SK-N-SH treated with all-trans-retinoic acid at 6 μM for 48 hours (cell line): ENCODE measurements at regions not wholly inside any gene's neighbourhood (a gene's known extent, or its start where the extent isn't known, plus 50 kb on each side); places are given as distances from the start of the nearest gene placed in this dataset.

Experiments
- ATAC-seq: fragments of 200-7000 bp; cut with Tn5 transposase; 3 replicates; pipeline ENCODE4 v1.9.1; 2020; ENCODE audit warnings: mild to moderate bottlenecking, moderate library complexity
- ARNTL ChIP-seq: fragments of 450-650 bp; formaldehyde crosslinking; IDR thresholded peaks from 2 replicates; pipeline ENCODE4 v1.5.0; 2020; ENCODE audit warnings: low read depth, mild to moderate bottlenecking, moderate library complexity, borderline replicate concordance
- BACH2 ChIP-seq: fragments of 250-450 bp; sonication (Bioruptor Pico); IDR thresholded peaks from 2 replicates; pipeline ENCODE4 v1.9.0; 2021; ENCODE audit warnings: mild to moderate bottlenecking, borderline replicate concordance
- CSDC2 ChIP-seq: fragments of 250-450 bp; sonication (Bioruptor Pico); IDR thresholded peaks from 2 replicates; pipeline ENCODE4 v1.5.0; 2020; ENCODE audit warnings: mild to moderate bottlenecking, moderate library complexity
- CSRNP3 ChIP-seq: fragments of 250-450 bp; sonication (Bioruptor Pico); IDR thresholded peaks from 2 replicates; pipeline ENCODE4 v1.5.1; 2021; ENCODE audit warnings: mild to moderate bottlenecking, moderate library complexity
- ESRRG ChIP-seq: fragments of 250-450 bp; sonication (Bioruptor Pico); IDR thresholded peaks from 2 replicates; pipeline ENCODE4 v1.6.1; 2021; ENCODE audit warnings: mild to moderate bottlenecking
- GLIS3 ChIP-seq: fragments of 250-450 bp; sonication (Bioruptor Pico); IDR thresholded peaks from 2 replicates; pipeline ENCODE4 v1.5.0; 2020; ENCODE audit warnings: mild to moderate bottlenecking, moderate library complexity
- ISL1 ChIP-seq: fragments of 250-450 bp; sonication (Bioruptor Pico); IDR thresholded peaks from 2 replicates; pipeline ENCODE4 v2.1.2; 2022; ENCODE audit warnings: mild to moderate bottlenecking, moderate library complexity
- OSR1 ChIP-seq: fragments of 250-450 bp; sonication (Bioruptor Pico); IDR thresholded peaks from 2 replicates; pipeline ENCODE4 v1.8.0; 2022; ENCODE audit warnings: moderate library complexity, mild to moderate bottlenecking, inconsistent platforms
- PATZ1 ChIP-seq: fragments of 250-450 bp; sonication (Bioruptor Pico); IDR thresholded peaks from 2 replicates; pipeline ENCODE4 v1.8.0; 2020; ENCODE audit warnings: mild to moderate bottlenecking, moderate library complexity, borderline replicate concordance
- POU6F1 ChIP-seq: fragments of 250-450 bp; sonication (Bioruptor Pico); IDR thresholded peaks from 2 replicates; pipeline ENCODE4 v1.8.0; 2021; ENCODE audit warnings: low read depth, mild to moderate bottlenecking, moderate library complexity, borderline replicate concordance
- PPARA ChIP-seq: fragments of 250-450 bp; sonication (Bioruptor Pico); IDR thresholded peaks from 2 replicates; pipeline ENCODE4 v1.5.0; 2020; ENCODE audit warnings: mild to moderate bottlenecking, borderline replicate concordance
- RARB ChIP-seq: fragments of 250-450 bp; sonication (Bioruptor Pico); IDR thresholded peaks from 2 replicates; pipeline ENCODE4 v1.8.0; 2021; ENCODE audit warnings: mild to moderate bottlenecking, moderate library complexity
- SNAI2 ChIP-seq: fragments of 250-450 bp; sonication (Bioruptor Pico); IDR thresholded peaks from 2 replicates; pipeline ENCODE4 v1.5.0; 2020; ENCODE audit warnings: mild to moderate bottlenecking, moderate library complexity
- TCF4 ChIP-seq: fragments of 250-450 bp; sonication (Bioruptor Pico); IDR thresholded peaks from 2 replicates; pipeline ENCODE4 v1.8.0; 2021; ENCODE audit warnings: mild to moderate bottlenecking, moderate library complexity, borderline replicate concordance
- ZC3H10 ChIP-seq: fragments of 250-450 bp; sonication (Bioruptor Pico); IDR thresholded peaks from 2 replicates; pipeline ENCODE4 v1.5.1; 2021; ENCODE audit warnings: mild to moderate bottlenecking, moderate library complexity
- ZFP3 ChIP-seq: fragments of 250-450 bp; sonication (Bioruptor Pico); IDR thresholded peaks from 2 replicates; pipeline ENCODE4 v1.5.0; 2020; ENCODE audit warnings: mild to moderate bottlenecking, moderate library complexity
- ZFP30 ChIP-seq: fragments of 450-650 bp; formaldehyde crosslinking; IDR thresholded peaks from 2 replicates; pipeline ENCODE4 v1.5.0; 2022; ENCODE audit warnings: mild to moderate bottlenecking, moderate library complexity
- ZNF565 ChIP-seq: fragments of 450-650 bp; formaldehyde crosslinking; conservative IDR thresholded peaks from 2 replicates; pipeline ENCODE4 v1.5.0; 2020; ENCODE audit warnings: low read depth, mild to moderate bottlenecking, moderate library complexity
- ZNF70 ChIP-seq: fragments of 450-650 bp; formaldehyde crosslinking; IDR thresholded peaks from 2 replicates; pipeline ENCODE4 v1.5.0; 2020; ENCODE audit warnings: mild to moderate bottlenecking, moderate library complexity
- ZNF8 ChIP-seq: fragments of 450-650 bp; formaldehyde crosslinking; IDR thresholded peaks from 2 replicates; pipeline ENCODE4 v1.5.0; 2020; ENCODE audit warnings: mild to moderate bottlenecking, moderate library complexity
- TF ChIP-seq, protein P1 (sequence below): fragments of 250-450 bp; sonication (Bioruptor Pico); IDR thresholded peaks from 2 replicates; pipeline ENCODE4 v1.5.0; 2020; ENCODE audit warnings: mild to moderate bottlenecking, moderate library complexity
- TF ChIP-seq, protein P2 (sequence below): fragments of 250-450 bp; sonication (Bioruptor Pico); IDR thresholded peaks from 2 replicates; pipeline ENCODE4 v1.5.1; 2020; ENCODE audit warnings: low read depth, mild to moderate bottlenecking, moderate library complexity

GRCh38 chr11:15865212-15865987, 490.9 kb downstream of the SOX6 start:
- no peak for ATAC-seq
- no peak for TF ChIP-seq ESRRG (CRISPR knock-in tag)
- no peak for TF ChIP-seq RARB (CRISPR knock-in tag)
- TF ChIP-seq POU6F1 (CRISPR knock-in tag), result no peak
- TF ChIP-seq ZC3H10 (CRISPR knock-in tag), result no peak
- no peak for TF ChIP-seq SNAI2 (CRISPR knock-in tag)
- TF ChIP-seq ARNTL (CRISPR knock-in tag), result no peak
- no peak for TF ChIP-seq PPARA (CRISPR knock-in tag)
- TF ChIP-seq, protein P1, sequence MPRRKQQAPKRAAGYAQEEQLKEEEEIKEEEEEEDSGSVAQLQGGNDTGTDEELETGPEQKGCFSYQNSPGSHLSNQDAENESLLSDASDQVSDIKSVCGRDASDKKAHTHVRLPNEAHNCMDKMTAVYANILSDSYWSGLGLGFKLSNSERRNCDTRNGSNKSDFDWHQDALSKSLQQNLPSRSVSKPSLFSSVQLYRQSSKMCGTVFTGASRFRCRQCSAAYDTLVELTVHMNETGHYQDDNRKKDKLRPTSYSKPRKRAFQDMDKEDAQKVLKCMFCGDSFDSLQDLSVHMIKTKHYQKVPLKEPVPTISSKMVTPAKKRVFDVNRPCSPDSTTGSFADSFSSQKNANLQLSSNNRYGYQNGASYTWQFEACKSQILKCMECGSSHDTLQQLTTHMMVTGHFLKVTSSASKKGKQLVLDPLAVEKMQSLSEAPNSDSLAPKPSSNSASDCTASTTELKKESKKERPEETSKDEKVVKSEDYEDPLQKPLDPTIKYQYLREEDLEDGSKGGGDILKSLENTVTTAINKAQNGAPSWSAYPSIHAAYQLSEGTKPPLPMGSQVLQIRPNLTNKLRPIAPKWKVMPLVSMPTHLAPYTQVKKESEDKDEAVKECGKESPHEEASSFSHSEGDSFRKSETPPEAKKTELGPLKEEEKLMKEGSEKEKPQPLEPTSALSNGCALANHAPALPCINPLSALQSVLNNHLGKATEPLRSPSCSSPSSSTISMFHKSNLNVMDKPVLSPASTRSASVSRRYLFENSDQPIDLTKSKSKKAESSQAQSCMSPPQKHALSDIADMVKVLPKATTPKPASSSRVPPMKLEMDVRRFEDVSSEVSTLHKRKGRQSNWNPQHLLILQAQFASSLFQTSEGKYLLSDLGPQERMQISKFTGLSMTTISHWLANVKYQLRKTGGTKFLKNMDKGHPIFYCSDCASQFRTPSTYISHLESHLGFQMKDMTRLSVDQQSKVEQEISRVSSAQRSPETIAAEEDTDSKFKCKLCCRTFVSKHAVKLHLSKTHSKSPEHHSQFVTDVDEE, result no peak
- no peak for TF ChIP-seq ISL1 (CRISPR knock-in tag)
- TF ChIP-seq ZNF565 (CRISPR knock-in tag), result no peak
- no peak for TF ChIP-seq ZFP30 (CRISPR knock-in tag)
- no peak for TF ChIP-seq PATZ1 (CRISPR knock-in tag)
- no peak for TF ChIP-seq ZFP3 (CRISPR knock-in tag)
- no peak for TF ChIP-seq ZNF70 (CRISPR knock-in tag)
- TF ChIP-seq, protein P2, sequence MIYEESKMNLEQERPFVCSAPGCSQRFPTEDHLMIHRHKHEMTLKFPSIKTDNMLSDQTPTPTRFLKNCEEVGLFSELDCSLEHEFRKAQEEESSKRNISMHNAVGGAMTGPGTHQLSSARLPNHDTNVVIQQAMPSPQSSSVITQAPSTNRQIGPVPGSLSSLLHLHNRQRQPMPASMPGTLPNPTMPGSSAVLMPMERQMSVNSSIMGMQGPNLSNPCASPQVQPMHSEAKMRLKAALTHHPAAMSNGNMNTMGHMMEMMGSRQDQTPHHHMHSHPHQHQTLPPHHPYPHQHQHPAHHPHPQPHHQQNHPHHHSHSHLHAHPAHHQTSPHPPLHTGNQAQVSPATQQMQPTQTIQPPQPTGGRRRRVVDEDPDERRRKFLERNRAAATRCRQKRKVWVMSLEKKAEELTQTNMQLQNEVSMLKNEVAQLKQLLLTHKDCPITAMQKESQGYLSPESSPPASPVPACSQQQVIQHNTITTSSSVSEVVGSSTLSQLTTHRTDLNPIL (CRISPR knock-in tag), result no peak
- TF ChIP-seq OSR1 (CRISPR knock-in tag), result no peak
- TF ChIP-seq TCF4 (CRISPR knock-in tag), result no peak
- TF ChIP-seq CSDC2 (CRISPR knock-in tag), result no peak

GRCh38 chr11:15867871-15868270, 488.5 kb downstream of the SOX6 start:
- TF ChIP-seq ZNF8 (CRISPR knock-in tag) (no peak), BACH2 (CRISPR knock-in tag) (no peak), ZFP3 (CRISPR knock-in tag) (no peak), ZFP30 (CRISPR knock-in tag) (no peak), CSRNP3 (CRISPR knock-in tag) (no peak), ISL1 (CRISPR knock-in tag) (no peak), CSDC2 (CRISPR knock-in tag) (no peak), RARB (CRISPR knock-in tag) (no peak), POU6F1 (CRISPR knock-in tag) (no peak), PPARA (CRISPR knock-in tag) (no peak), GLIS3 (CRISPR knock-in tag) (no peak)
- TF ChIP-seq, protein P1, result no peak
- ATAC-seq, result no peak
